HG02571 (cell line): ENCODE measurements at regions not wholly inside any gene's neighbourhood (a gene's known extent, or its start where the extent isn't known, plus 50 kb on each side); places are given as distances from the start of the nearest gene placed in this dataset.
"Not testable (repeated sequence)": the region's sequence is repeated elsewhere in the genome, so short reads cannot be mapped to it uniquely, and the experiment has no call there.

Experiments
- ATAC-seq: cut with Tn5 transposase; IDR thresholded peaks from one replicate; pipeline ENCODE4 v1.9.1; 2021; ENCODE audit warnings: mild to moderate bottlenecking, moderate library complexity; ENCODE audit not compliant: unreplicated experiment

GRCh38 chr4:114085611-114086345 lies 106.3 kb upstream of the ARSJ start:
- no peak for ATAC-seq

- no peak for ATAC-seq
Measured at GRCh38 chr4:114087596-114088230, 108.3 kb upstream of the ARSJ start.

DNA sequence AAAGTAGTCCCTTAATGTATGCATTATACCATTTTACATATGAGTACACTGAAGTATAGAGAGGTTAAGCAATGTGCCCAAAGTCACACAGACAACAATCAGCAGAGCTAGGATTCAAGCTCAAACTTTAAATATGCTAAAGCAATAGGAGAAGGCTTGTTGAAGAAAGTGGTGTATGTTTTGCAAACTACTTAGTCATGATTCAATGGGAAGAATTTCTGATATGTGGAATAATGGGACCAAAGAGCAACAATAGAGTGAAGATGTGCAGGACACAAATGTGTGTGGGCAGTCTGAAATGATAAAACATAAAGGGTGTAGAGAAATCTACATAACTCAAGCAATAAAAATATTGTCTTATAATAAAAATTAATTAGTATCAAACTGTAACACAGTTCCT lies 109.0 kb upstream of the ARSJ start:
- no peak for ATAC-seq

DNA sequence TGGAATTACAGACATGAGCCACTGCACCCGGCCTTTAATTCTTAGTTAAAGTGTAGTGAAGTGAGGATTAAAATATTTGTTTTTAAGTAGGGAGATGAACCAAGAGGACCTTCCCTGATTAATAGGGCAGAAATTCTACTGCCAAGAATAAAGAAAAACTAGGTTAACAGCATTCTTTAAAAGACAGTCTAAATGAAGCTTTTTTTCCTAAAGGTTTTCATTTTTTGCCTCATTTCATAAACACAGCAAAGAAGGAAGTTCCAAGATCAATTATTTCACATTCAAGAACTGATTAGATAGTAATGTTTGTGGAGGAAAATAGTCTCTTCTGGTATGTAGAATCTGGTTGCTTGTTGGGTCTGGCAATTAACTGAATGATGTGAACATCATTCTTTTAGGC lies 112.1 kb upstream of the ARSJ start:
- no peak for ATAC-seq

DNA sequence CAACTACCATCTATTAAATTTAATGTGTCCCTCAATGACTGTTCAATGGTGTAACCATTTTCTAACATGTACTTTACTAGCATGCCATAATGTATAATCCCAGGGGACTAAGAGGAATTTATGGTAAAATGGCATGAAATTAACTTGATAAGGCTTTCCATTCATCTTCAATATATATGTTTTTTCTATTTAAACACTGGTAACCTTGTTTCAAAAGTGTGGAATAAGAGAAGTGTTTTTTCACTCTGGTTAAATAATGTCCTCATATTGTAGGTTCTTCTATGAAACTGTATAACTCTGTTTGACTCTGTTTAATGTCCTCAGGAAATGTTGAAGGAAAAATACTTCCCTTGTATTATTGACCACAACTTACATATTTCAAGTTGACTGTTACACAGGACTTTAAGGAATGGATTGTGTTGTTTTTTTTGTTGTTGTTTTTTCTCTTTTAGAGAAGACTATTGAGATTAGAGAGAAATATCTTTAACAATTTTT lies 113.8 kb upstream of the ARSJ start:
- ATAC-seq = no peak

GRCh38 chr4:114100288-114101031 lies 121.0 kb upstream of the ARSJ start:
- ATAC-seq = no peak

GRCh38 chr4:114103908-114104307 lies 124.5 kb upstream of the ARSJ start:
- ATAC-seq = no peak

- ATAC-seq = no peak
Measured at GRCh38 chr4:114108869-114109268, 129.4 kb upstream of the ARSJ start.

DNA sequence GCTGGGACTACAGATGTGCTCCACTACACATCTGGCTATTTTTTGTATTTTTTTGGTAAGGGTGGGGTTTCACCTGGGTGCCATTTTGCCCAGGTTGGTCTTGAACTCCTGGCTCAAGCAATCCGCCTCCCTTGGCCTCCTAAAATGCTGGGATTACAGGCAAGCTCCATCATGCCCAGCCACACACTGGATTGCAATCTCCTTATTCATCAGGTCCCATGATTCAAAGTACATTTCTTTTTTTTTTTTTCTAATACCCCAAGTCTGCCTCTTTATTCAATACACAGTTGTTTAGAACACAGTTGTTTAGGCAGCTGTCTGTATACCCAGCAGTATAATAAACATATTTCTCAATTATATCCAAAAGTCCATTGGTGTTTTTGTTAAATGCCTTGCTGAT lies 130.3 kb upstream of the ARSJ start:
- ATAC-seq = no peak

DNA sequence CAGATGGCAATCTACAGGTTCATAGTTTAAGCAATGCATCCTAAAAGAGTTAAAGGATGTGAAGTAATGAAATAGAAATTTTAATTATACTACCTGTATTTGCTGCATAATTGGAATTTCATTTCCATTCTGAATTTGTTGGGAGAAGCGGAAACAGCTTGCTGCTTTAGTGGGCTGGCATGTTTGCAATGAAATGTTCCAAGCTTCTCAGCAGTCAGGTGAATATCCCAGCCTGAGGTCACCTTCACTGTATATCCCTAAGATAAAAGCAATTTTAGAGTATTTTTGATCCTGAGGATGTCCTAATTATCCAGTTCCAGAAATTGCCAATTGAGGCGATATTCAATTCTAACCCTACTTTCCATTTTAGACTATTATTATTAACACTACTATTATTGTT lies 136.1 kb upstream of the ARSJ start:
- no peak for ATAC-seq

- no peak for ATAC-seq
Measured at GRCh38 chr4:114116861-114117260, 137.4 kb upstream of the ARSJ start.

DNA sequence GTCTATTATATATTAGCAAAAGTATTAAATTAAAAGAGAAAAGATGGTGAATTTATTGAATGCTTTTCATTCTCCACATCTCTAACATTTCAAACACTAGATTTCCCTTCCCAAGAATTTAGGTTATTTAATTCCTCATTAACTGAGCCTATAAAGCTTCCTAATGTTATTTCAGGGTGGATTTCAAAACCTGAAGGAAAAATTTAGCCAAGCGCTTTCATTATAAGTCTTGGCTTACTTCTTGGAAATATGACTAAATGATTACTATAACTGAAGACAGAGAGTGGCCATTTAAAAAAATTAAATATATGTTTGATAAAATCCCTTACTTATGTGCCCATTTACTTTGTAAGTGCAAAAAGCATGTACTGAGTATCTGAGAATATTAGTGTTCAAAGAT lies 141.8 kb upstream of the ARSJ start:
- no peak for ATAC-seq

- ATAC-seq = no peak
Measured at GRCh38 chr4:114132199-114132598, 152.8 kb upstream of the ARSJ start.

DNA sequence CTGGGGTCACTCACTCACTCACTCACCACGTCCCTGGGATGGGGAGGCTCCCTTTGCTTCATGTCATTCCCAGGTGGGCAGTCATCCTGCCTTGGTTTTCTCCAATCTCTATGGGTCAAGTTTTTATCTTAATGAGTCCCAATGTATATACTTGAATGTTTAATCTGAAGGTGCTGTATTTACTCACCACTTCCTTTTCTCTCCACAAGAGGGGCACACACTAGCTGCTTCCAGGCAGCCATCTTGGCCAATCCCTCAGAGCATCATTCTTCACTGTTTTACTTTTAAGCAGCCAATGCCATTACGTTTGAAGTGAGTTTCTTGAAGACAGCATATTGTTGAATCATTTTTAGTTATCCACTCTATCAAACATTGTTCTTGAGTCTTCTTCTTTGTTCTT lies 153.4 kb upstream of the ARSJ start:
- ATAC-seq = no peak

DNA sequence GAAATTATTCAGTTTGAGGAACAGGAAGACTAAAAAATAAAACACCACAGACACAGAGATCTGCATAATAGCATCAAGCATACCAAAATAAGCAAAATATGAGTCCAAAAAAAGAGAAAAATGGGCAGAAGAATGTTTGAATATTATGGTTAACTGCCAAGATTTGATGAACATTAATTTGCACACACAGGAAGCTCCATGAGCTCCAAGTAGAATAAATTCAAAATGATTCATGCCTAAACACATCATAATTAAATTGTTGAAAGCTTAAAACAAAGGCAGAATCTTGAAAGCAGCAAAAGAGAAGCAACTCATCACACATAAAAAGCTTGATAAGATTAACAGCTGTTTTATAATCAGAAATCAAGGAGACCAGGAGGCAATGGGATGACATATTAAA lies 156.6 kb upstream of the ARSJ start:
- no peak for ATAC-seq

GRCh38 chr4:114137984-114138383 lies 158.5 kb upstream of the ARSJ start:
- ATAC-seq = no peak

- ATAC-seq = no peak
Measured at GRCh38 chr4:114146947-114147618, 167.6 kb upstream of the ARSJ start.

GRCh38 chr4:114147619-114148208 lies 168.3 kb upstream of the ARSJ start:
- not testable (repeated sequence) for ATAC-seq

- not testable (repeated sequence) for ATAC-seq
Measured at GRCh38 chr4:114148372-114149070, 169.1 kb upstream of the ARSJ start.

DNA sequence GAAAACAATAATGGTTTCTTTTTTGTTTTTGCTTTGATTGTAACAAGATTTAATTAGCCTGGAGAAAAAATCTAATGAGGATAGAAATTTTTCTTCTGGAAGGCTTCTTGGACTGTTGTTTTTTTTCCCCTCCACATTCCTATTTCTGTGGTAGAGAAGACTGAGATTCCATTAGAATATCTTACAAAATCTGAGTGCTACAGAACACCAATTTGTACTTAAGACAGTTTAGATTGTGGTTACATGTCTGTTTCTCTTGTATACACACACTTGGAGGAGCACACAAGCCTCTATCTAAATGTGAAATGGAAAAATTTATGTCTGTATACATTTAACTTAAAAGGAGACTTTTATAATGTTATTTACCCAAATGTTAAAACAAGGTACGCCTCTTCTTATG lies 176.9 kb upstream of the ARSJ start:
- ATAC-seq = no peak
